ENCODE measurements at regions not wholly inside any gene's neighbourhood (a gene's known extent, or its start where the extent isn't known, plus 50 kb on each side); places are given as distances from the start of the nearest gene placed in this dataset.

- FAIRE-seq: no peak
Measured at GRCh38 chr12:28079539-28079938, 107.0 kb upstream of the PTHLH start.

More at GRCh38 chr12:28079539-28079938, 107.0 kb upstream of the PTHLH start:
- no peak overlapping the region for H2AFZ ChIP-seq (ENCODE audit: low read depth, low read length)
- H3K27me3 ChIP-seq (ENCODE audit: control insufficient read depth in 2 of 2, insufficient read depth in 2 of 2, low read length in 2 of 2): no peaks in the 10 kb centered on the region
- H4K20me1 ChIP-seq (replicated peaks; ENCODE audit: control insufficient read depth, extremely low read depth, insufficient read depth, low read length): no peaks in the 10 kb centered on the region
- no peak overlapping the region for H3K4me3 ChIP-seq (replicated peaks in 1 of 3; ENCODE audit: insufficient read depth in 1 of 3, low read depth in 1 of 3, low read length in 3 of 3)
- POLR2A ChIA-PET: no interaction called here
- no peaks in the 10 kb centered on the region for H3K9me1 ChIP-seq (replicated peaks; ENCODE audit: control insufficient read depth, extremely low read depth, insufficient read depth, low read length)
- no peak overlapping the region for H3K9ac ChIP-seq (replicated peaks; ENCODE audit: extremely low read depth, insufficient read depth, low read length)
- TF ChIP-seq MAX (IDR thresholded peaks at IDR 0.05; ENCODE audit: insufficient read depth, insufficient read length): no peak
- no peak for TF ChIP-seq GATA2 (IDR thresholded peaks at IDR 0.05; ENCODE audit: insufficient read depth, insufficient read length, low read depth, low read length)
- no peak for TF ChIP-seq FOS (IDR thresholded peaks at IDR 0.05; ENCODE audit: borderline replicate concordance, insufficient read depth, low read length)
- TF ChIP-seq POLR2AphosphoS5 (IDR thresholded peaks at IDR 0.05; ENCODE audit: insufficient read depth, low read depth, low read length): no peak
- no peak for TF ChIP-seq JUN (IDR thresholded peaks at IDR 0.05; ENCODE audit: borderline replicate concordance, insufficient read depth, insufficient read length, low read depth)
- TF ChIP-seq MYC (IDR thresholded peaks at IDR 0.05; ENCODE audit: low read depth, low read length): no peak
- no peak for TF ChIP-seq CTCF (IDR thresholded peaks at IDR 0.05; ENCODE audit: extremely low read depth in 1 of 2, insufficient read depth in 1 of 2, low read depth in 1 of 2, low read length in 2 of 2)
- TF ChIP-seq POLR2A (IDR thresholded peaks at IDR 0.05; ENCODE audit: low read depth, low read length): no peak
- TF ChIP-seq EZH2 (IDR thresholded peaks at IDR 0.05; ENCODE audit: borderline replicate concordance, low read depth, low read length, severe bottlenecking): no peak
- no peaks in the 10 kb centered on the region for H3K36me3 ChIP-seq (ENCODE audit: control insufficient read depth in 2 of 2, extremely low read depth in 1 of 2, insufficient read depth in 2 of 2, low read length in 2 of 2)
- H3K27ac ChIP-seq (ENCODE audit: insufficient read depth, low read depth, low read length): no peak overlapping the region
- dilution Hi-C loops (cut with MboI; ENCODE audit: extremely low pct_ligation_motif_present, low sequenced_read_pairs): no loop called here
- H3K4me2 ChIP-seq (ENCODE audit: insufficient read depth, low read length): no peak overlapping the region
- BruUV-seq (replicated peaks): no TSS peak
- CTCF ChIA-PET: no interaction called here
- intact Hi-C loops (cut with micrococcal nuclease): no loop called here
- no peaks in the 10 kb centered on the region for H3K4me1 ChIP-seq (ENCODE audit: control insufficient read depth, extremely low read depth, insufficient read depth, low read length)
- no peaks in the 10 kb centered on the region for H3K9me3 ChIP-seq (replicated peaks; ENCODE audit: control insufficient read depth, insufficient read depth, low read length)
- H3K79me2 ChIP-seq (ENCODE audit: control insufficient read depth, insufficient read depth, low read length): no peaks in the 10 kb centered on the region
- DNase-seq (ENCODE audit: low read depth, low spot score): no peak
